ENCODE measurements at regions not wholly inside any gene's neighbourhood (a gene's known extent, or its start where the extent isn't known, plus 50 kb on each side); places are given as distances from the start of the nearest gene placed in this dataset.

DNA sequence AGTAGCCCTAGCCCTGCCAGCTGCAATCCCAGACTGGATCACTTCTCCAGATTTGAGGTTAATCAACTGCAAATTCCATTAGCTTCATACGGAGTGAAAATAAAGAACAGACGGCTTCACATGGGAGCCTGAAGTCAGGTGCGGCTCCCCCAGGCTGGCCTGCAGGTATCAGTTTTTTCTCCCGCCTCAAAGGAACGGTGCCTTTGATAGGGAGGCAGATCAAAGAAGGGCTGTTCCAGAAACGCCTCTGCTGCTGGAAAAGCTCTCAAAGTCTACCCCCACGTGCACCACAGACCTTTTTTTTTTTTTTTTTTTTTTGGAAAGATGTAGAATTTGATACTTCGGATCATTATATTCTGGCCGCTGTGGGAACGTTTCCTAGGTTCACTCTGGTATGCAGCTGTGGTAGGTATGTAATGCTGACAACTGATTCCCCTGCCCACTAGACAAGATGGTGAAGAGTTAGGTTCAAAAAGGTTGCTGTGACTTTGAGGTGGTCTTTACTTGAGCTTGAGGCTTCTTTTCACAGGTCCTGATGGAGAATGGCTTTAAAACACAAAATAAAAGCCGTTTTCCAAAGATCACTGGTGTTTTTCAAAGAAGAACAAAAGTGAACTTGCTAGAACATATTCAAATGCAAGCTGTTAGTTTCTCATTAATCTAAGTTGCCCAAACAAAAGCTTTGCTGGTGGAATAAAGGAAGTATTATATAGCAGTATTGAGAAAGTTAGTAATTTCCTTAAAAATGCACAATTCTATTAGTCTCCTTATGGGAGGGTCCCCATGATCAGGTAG, 189.0 kb upstream of the NFIA start:
- H3K27ac ChIP-seq (ENCODE audit: insufficient read length, low read depth, low read length) = no peak overlapping the region
- no peak overlapping the region for H2AK5ac ChIP-seq (ENCODE audit: insufficient read length, low read length)
- Mint-ChIP-seq H3K27me3 (ENCODE audit: low read depth) (no peaks in the 10 kb centered on the region), H3K27ac (no peak overlapping the region), H3K4me3 (no peak overlapping the region), H3K36me3 (ENCODE audit: insufficient read depth in 1 of 3, low read depth in 3 of 3) (no peaks in the 10 kb centered on the region), H3K4me1 (peaks cover 49 to 53% of the 10 kb centered on the region in 2 experiments), H3K9me3 (no peaks in the 10 kb centered on the region; a peak in 1 of 5 replicates)
- H3K56ac ChIP-seq (ENCODE audit: insufficient read length, low read depth, low read length) = no peak overlapping the region
- H3K79me1 ChIP-seq (ENCODE audit: insufficient read depth, low read depth, low read length, poor library complexity, severe bottlenecking) = no peaks in the 10 kb centered on the region
- H4K8ac ChIP-seq (replicated peaks; ENCODE audit: insufficient read length, low read depth, low read length) = no peak overlapping the region
- H3K9ac ChIP-seq (ENCODE audit: extremely low read depth, insufficient read length, low read length) = no peak overlapping the region
- no peak overlapping the region for H2BK120ac ChIP-seq (ENCODE audit: low read depth, low read length, poor library complexity, severe bottlenecking)
- no peak overlapping the region for H3K4me2 ChIP-seq (ENCODE audit: insufficient read depth, insufficient read length, low read length)
- H3K18ac ChIP-seq (ENCODE audit: insufficient read length, low read depth, low read length) = no peak overlapping the region
- H3K14ac ChIP-seq (ENCODE audit: insufficient read depth, low read length) = no peak overlapping the region
- no peak overlapping the region for H3T11ph ChIP-seq (ENCODE audit: low read length)
- no peak for DNase-seq
- no peak overlapping the region for H2BK20ac ChIP-seq (ENCODE audit: low read depth, low read length, poor library complexity, severe bottlenecking)
- no peaks in the 10 kb centered on the region for H4K20me1 ChIP-seq (ENCODE audit: control insufficient read depth, insufficient read depth, insufficient read length)
- no peak overlapping the region for H4K5ac ChIP-seq (ENCODE audit: insufficient read length, low read depth, low read length)
- no peak overlapping the region for H2BK15ac ChIP-seq (ENCODE audit: low read depth, low read length)
- H3K23me2 ChIP-seq (ENCODE audit: insufficient read length, low read depth, low read length, poor library complexity, severe bottlenecking) = no peaks in the 10 kb centered on the region
- H2BK12ac ChIP-seq (ENCODE audit: insufficient read length, low read depth, low read length) = no peak overlapping the region
- no peaks in the 10 kb centered on the region for H3K79me2 ChIP-seq (ENCODE audit: insufficient read depth, low read length)
- H3K4me1 ChIP-seq (ENCODE audit: insufficient read depth, low read length) = peaks cover 20% of the 10 kb centered on the region; the same call in 1 of the 2 replicates
- no peak overlapping the region for H2BK5ac ChIP-seq (ENCODE audit: insufficient read length, low read length)
- WGBS (ENCODE audit: extremely low coverage, insufficient read length, low lambda C conversion rate) = no CpG with 5 or more reads among the region's 11 CpGs
- no peak overlapping the region for H3K23ac ChIP-seq (ENCODE audit: insufficient read length, low read depth, low read length)
- H2AFZ ChIP-seq (ENCODE audit: low read length) = no peak overlapping the region
- no peak overlapping the region for H3K4ac ChIP-seq (ENCODE audit: low read depth, low read length)
- H3K27me3 ChIP-seq (ENCODE audit: insufficient read depth, low read length) = no peaks in the 10 kb centered on the region
- no peak overlapping the region for H4K91ac ChIP-seq (ENCODE audit: insufficient read length, low read depth, low read length)
- H3K9me3 ChIP-seq (ENCODE audit: control insufficient read depth, low read depth, low read length) = no peaks in the 10 kb centered on the region
- no peak for TF ChIP-seq CTCF (conservative IDR thresholded peaks at IDR 0.05)
